ENCODE measurements at regions not wholly inside any gene's neighbourhood (a gene's known extent, or its start where the extent isn't known, plus 50 kb on each side); places are given as distances from the start of the nearest gene placed in this dataset.
"Not testable (repeated sequence)": the region's sequence is repeated elsewhere in the genome, so short reads cannot be mapped to it uniquely, and the experiment has no call there.

- no peak for DNase-seq (ENCODE audit: low read depth)
Measured at GRCh38 chr20:53818457-53819177, 225.0 kb upstream of the ZNF217 start.

- not testable (repeated sequence) for DNase-seq (ENCODE audit: low read depth)
Measured at GRCh38 chr20:53817513-53817912, 223.9 kb upstream of the ZNF217 start.

- no peak for DNase-seq (ENCODE audit: low read depth)
Measured at GRCh38 chr20:53816872-53817398, 223.3 kb upstream of the ZNF217 start.

GRCh38 chr20:53815509-53815908, 221.9 kb upstream of the ZNF217 start:
- no peak for DNase-seq (ENCODE audit: low read depth)

GRCh38 chr20:53814060-53814459, 220.4 kb upstream of the ZNF217 start:
- no peak for DNase-seq (ENCODE audit: low read depth)

GRCh38 chr20:53813636-53814035, 220.0 kb upstream of the ZNF217 start:
- DNase-seq (ENCODE audit: low read depth): no peak

GRCh38 chr20:53811577-53811976, 217.9 kb upstream of the ZNF217 start:
- DNase-seq (ENCODE audit: low read depth): no peak

GRCh38 chr20:53810661-53811355, 217.2 kb upstream of the ZNF217 start:
- no peak for DNase-seq (ENCODE audit: low read depth)

- no peak for DNase-seq (ENCODE audit: low read depth)
Measured at GRCh38 chr20:53809728-53810365, 216.2 kb upstream of the ZNF217 start.

- no peak for DNase-seq (ENCODE audit: low read depth)
Measured at GRCh38 chr20:53809217-53809616, 215.6 kb upstream of the ZNF217 start.

GRCh38 chr20:53808733-53809132, 215.1 kb upstream of the ZNF217 start:
- DNase-seq (ENCODE audit: low read depth): no peak

GRCh38 chr20:53808302-53808701, 214.7 kb upstream of the ZNF217 start:
- not testable (repeated sequence) for DNase-seq (ENCODE audit: low read depth)

GRCh38 chr20:53806683-53807401, 213.2 kb upstream of the ZNF217 start:
- no peak for DNase-seq (ENCODE audit: low read depth)

GRCh38 chr20:53805895-53806384, 212.3 kb upstream of the ZNF217 start:
- DNase-seq (ENCODE audit: low read depth): no peak

- no peak for DNase-seq (ENCODE audit: low read depth)
Measured at GRCh38 chr20:53804920-53805894, 211.6 kb upstream of the ZNF217 start.

- DNase-seq (ENCODE audit: low read depth): not testable (repeated sequence)
Measured at GRCh38 chr20:53804308-53804707, 210.7 kb upstream of the ZNF217 start.

GRCh38 chr20:53803492-53804155, 210.0 kb upstream of the ZNF217 start:
- no peak for DNase-seq (ENCODE audit: low read depth)

- DNase-seq (ENCODE audit: low read depth): no peak
Measured at GRCh38 chr20:53801609-53802370, 208.2 kb upstream of the ZNF217 start.
